ENCODE measurements at regions not wholly inside any gene's neighbourhood (a gene's known extent, or its start where the extent isn't known, plus 50 kb on each side); places are given as distances from the start of the nearest gene placed in this dataset.

- TF ChIP-seq POLR2A (IDR thresholded peaks at IDR 0.05; ENCODE audit: low read depth, low read length) (no peak), TAF1 (IDR thresholded peaks at IDR 0.05; ENCODE audit: borderline replicate concordance, low read depth, low read length) (no peak), TARDBP (IDR thresholded peaks at IDR 0.05; ENCODE audit: borderline replicate concordance) (no peak), USF1 (IDR thresholded peaks at IDR 0.05; ENCODE audit: borderline replicate concordance, extremely low read length, insufficient read depth, low read depth, low read length) (no peak), CEBPB (IDR thresholded peaks at IDR 0.05; ENCODE audit: borderline replicate concordance in 1 of 2, low read depth in 2 of 2, low read length in 2 of 2) (no peak), MAX (IDR thresholded peaks at IDR 0.05; ENCODE audit: low read depth, low read length) (no peak), CTCF (IDR thresholded peaks at IDR 0.05 in 2 of 3, conservative IDR thresholded peaks at IDR 0.05 in 1 of 3; ENCODE audit: control insufficient read depth in 2 of 3, extremely low read depth in 1 of 3, insufficient read depth in 1 of 3, low read depth in 3 of 3, low read length in 3 of 3) (no peak), ATF7 (IDR thresholded peaks at IDR 0.05; ENCODE audit: low read depth) (no peak), USF2 (IDR thresholded peaks at IDR 0.05; ENCODE audit: borderline replicate concordance, low read depth, low read length) (no peak), SKIL (IDR thresholded peaks at IDR 0.05; ENCODE audit: low read depth, poor library complexity, severe bottlenecking) (no peak), E4F1 (IDR thresholded peaks at IDR 0.05; ENCODE audit: borderline replicate concordance, partially characterized antibody) (no peak), REST (IDR thresholded peaks at IDR 0.05; ENCODE audit: low read depth, low read length) (no peak), NBN (IDR thresholded peaks at IDR 0.05) (no peak)
Observed at GRCh38 chr3:161913786-161914389, 417.3 kb downstream of the OTOL1 start.
